Muscle of leg (tissue), 3 donors: ENCODE measurements at regions not wholly inside any gene's neighbourhood (a gene's known extent, or its start where the extent isn't known, plus 50 kb on each side); places are given as distances from the start of the nearest gene placed in this dataset.

Source experiments
- DNase-seq: peaks from one replicate; pipeline ENCODE4 v3.0.0; 2013
- H3K27ac ChIP-seq: one replicate; pipeline ENCODE4 v1.5.1; 2013; ENCODE audit warnings: mild to moderate bottlenecking, low read length, control low read depth
- H3K27me3 ChIP-seq: one replicate; pipeline ENCODE4 v1.6.1; 2013; ENCODE audit warnings: low read length; ENCODE audit not compliant: control insufficient read depth, insufficient read depth
- H3K36me3 ChIP-seq: one replicate; pipeline ENCODE4 v1.6.1; 2013; ENCODE audit warnings: low read length; ENCODE audit not compliant: control insufficient read depth, insufficient read depth
- H3K4me1 ChIP-seq: one replicate; pipeline ENCODE4 v1.6.1; 2013; ENCODE audit warnings: low read length; ENCODE audit not compliant: control insufficient read depth, insufficient read depth
- H3K4me3 ChIP-seq: one replicate; pipeline ENCODE4 v1.5.1; 2013; ENCODE audit warnings: low read length, control low read depth
- H3K9me3 ChIP-seq: replicated peaks from 2 replicates; pipeline ENCODE4 v1.6.1; 2013; ENCODE audit warnings: low read depth, low read length; ENCODE audit not compliant: control insufficient read depth
- WGBS: methylation state at CpG from one replicate; pipeline ENCODE4 v1.1.5; 2013; ENCODE audit warnings: missing lambda C conversion rate; ENCODE audit not compliant: insufficient coverage; 5-methylcytosine and 5-hydroxymethylcytosine counted together

- Histone ChIP-seq H3K4me3 (no peak overlapping the region), H3K36me3 (no peaks in the 10 kb centered on the region), H3K9me3 (no peaks in the 10 kb centered on the region), H3K27me3 (no peaks in the 10 kb centered on the region), H3K4me1 (no peaks in the 10 kb centered on the region), H3K27ac (no peak overlapping the region)
- 66% methylated on average over 3 of the region's 6 CpGs for WGBS
- no peak for DNase-seq
These were observed 468.8 kb downstream of the EPM2A start for GRCh38 chr6:145266432-145267075.

GRCh38 chr6:145267076-145267867 lies 468.0 kb downstream of the EPM2A start:
- Histone ChIP-seq H3K4me3 (no peak overlapping the region), H3K27me3 (no peaks in the 10 kb centered on the region), H3K27ac (no peak overlapping the region), H3K36me3 (no peaks in the 10 kb centered on the region), H3K4me1 (no peaks in the 10 kb centered on the region), H3K9me3 (no peaks in the 10 kb centered on the region)
- 64% methylated on average over 3 of the region's 5 CpGs for WGBS
- DNase-seq, result no peak

- Histone ChIP-seq H3K36me3 (no peaks in the 10 kb centered on the region), H3K9me3 (no peaks in the 10 kb centered on the region), H3K27ac (no peak overlapping the region), H3K4me1 (no peaks in the 10 kb centered on the region), H3K4me3 (no peak overlapping the region), H3K27me3 (no peaks in the 10 kb centered on the region)
- DNase-seq, result no peak
- WGBS, result no CpG with 5 or more reads among the region's 2 CpGs
These were observed 464.9 kb downstream of the EPM2A start for GRCh38 chr6:145270464-145270863.

- 17% methylated on average over 3 of the region's 4 CpGs for WGBS
- H3K4me1 ChIP-seq, result no peaks in the 10 kb centered on the region
- no peak overlapping the region for H3K27ac ChIP-seq
- no peak overlapping the region for H3K4me3 ChIP-seq
- no peaks in the 10 kb centered on the region for H3K27me3 ChIP-seq
- H3K9me3 ChIP-seq, result no peaks in the 10 kb centered on the region
- no peak for DNase-seq
- H3K36me3 ChIP-seq, result no peaks in the 10 kb centered on the region
These were observed 464.3 kb downstream of the EPM2A start for GRCh38 chr6:145271040-145271439.

- WGBS, result no CpG with 5 or more reads among the region's 2 CpGs
- no peak overlapping the region for H3K4me3 ChIP-seq
- H3K27me3 ChIP-seq, result no peaks in the 10 kb centered on the region
- no peak overlapping the region for H3K27ac ChIP-seq
- H3K36me3 ChIP-seq, result no peaks in the 10 kb centered on the region
- no peaks in the 10 kb centered on the region for H3K9me3 ChIP-seq
- no peaks in the 10 kb centered on the region for H3K4me1 ChIP-seq
- no peak for DNase-seq
These were observed 463.7 kb downstream of the EPM2A start for GRCh38 chr6:145271577-145271976.

GRCh38 chr6:145272246-145272645 lies 463.1 kb downstream of the EPM2A start:
- no peak for DNase-seq
- no peaks in the 10 kb centered on the region for H3K27me3 ChIP-seq
- no CpG with 5 or more reads among the region's 1 CpG for WGBS

GRCh38 chr6:145273136-145273535 lies 462.2 kb downstream of the EPM2A start:
- H3K27me3 ChIP-seq, result no peaks in the 10 kb centered on the region
- H3K36me3 ChIP-seq, result no peaks in the 10 kb centered on the region
- H3K4me1 ChIP-seq, result no peaks in the 10 kb centered on the region
- no peaks in the 10 kb centered on the region for H3K9me3 ChIP-seq
- no peak overlapping the region for H3K4me3 ChIP-seq
- WGBS, result no CpG with 5 or more reads among the region's 1 CpG
- no peak overlapping the region for H3K27ac ChIP-seq
- DNase-seq, result no peak

More at GRCh38 chr6:145272246-145272645, 463.1 kb downstream of the EPM2A start:
- H3K4me3 ChIP-seq, result no peak overlapping the region
- no peaks in the 10 kb centered on the region for H3K36me3 ChIP-seq
- no peaks in the 10 kb centered on the region for H3K4me1 ChIP-seq
- no peaks in the 10 kb centered on the region for H3K9me3 ChIP-seq
- no peak overlapping the region for H3K27ac ChIP-seq

GRCh38 chr6:145274083-145274482 lies 461.2 kb downstream of the EPM2A start:
- no peaks in the 10 kb centered on the region for H3K9me3 ChIP-seq
- no peaks in the 10 kb centered on the region for H3K27me3 ChIP-seq
- H3K4me1 ChIP-seq, result no peaks in the 10 kb centered on the region
- no CpG with 5 or more reads among the region's 1 CpG for WGBS
- H3K27ac ChIP-seq, result no peak overlapping the region
- no peak for DNase-seq
- H3K36me3 ChIP-seq, result no peaks in the 10 kb centered on the region
- no peak overlapping the region for H3K4me3 ChIP-seq

GRCh38 chr6:145275019-145275418 lies 460.3 kb downstream of the EPM2A start:
- Histone ChIP-seq H3K36me3 (no peaks in the 10 kb centered on the region), H3K27me3 (no peaks in the 10 kb centered on the region), H3K9me3 (no peaks in the 10 kb centered on the region), H3K4me1 (no peaks in the 10 kb centered on the region), H3K27ac (no peak overlapping the region), H3K4me3 (no peak overlapping the region)
- no peak for DNase-seq
- WGBS, result 92% methylated on average over 4 of the region's 6 CpGs

- Histone ChIP-seq H3K27me3 (no peaks in the 10 kb centered on the region), H3K27ac (no peak overlapping the region), H3K4me1 (no peaks in the 10 kb centered on the region), H3K9me3 (no peaks in the 10 kb centered on the region), H3K4me3 (no peak overlapping the region), H3K36me3 (no peaks in the 10 kb centered on the region)
- no CpG with 5 or more reads among the region's 1 CpG for WGBS
- DNase-seq, result no peak
These were observed 459.5 kb downstream of the EPM2A start for GRCh38 chr6:145275787-145276186.
